Erythroblast (primary cell): ENCODE measurements at regions not wholly inside any gene's neighbourhood (a gene's known extent, or its start where the extent isn't known, plus 50 kb on each side); places are given as distances from the start of the nearest gene placed in this dataset.

Source experiments
- GATA1 ChIP-seq: IDR thresholded peaks from 2 replicates; pipeline ENCODE4 v1.6.1; 2011; ENCODE audit warnings: low read depth, mild to moderate bottlenecking, control low read depth, low read length, moderate library complexity
- POLR2A ChIP-seq: IDR thresholded peaks from 2 replicates; pipeline ENCODE4 v1.6.1; 2011; ENCODE audit warnings: mild to moderate bottlenecking, low read length

DNA sequence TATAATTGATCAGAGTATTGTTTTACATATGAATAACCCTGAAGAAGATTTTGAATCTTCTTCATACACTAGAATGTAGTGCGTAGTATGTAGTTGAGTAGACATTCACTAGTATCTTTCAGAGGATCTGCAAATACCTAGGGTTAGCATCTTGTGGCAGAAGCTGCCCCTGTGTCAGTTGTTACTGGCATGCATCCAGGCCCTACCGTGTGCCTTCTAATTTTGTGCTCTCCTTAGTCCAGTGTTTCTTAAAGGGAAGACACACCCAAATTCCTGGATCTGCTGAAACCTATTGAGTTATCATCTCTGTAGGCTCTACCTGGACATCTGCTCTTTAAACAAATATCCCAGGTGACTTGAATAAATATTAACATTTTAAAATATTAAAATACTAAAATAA lies 99.7 kb upstream of the SERTAD2 start:
- no peak for TF ChIP-seq POLR2A
- TF ChIP-seq GATA1 = no peak
